CD4-positive, alpha-beta T cell (primary cell): ENCODE measurements at regions not wholly inside any gene's neighbourhood (a gene's known extent, or its start where the extent isn't known, plus 50 kb on each side); places are given as distances from the start of the nearest gene placed in this dataset.

Source experiments
- ATAC-seq: fragments of 200-7000 bp; cut with Tn5 transposase; one replicate; pipeline ENCODE4 v1.10.0; 2022; ENCODE audit warnings: mild to moderate bottlenecking; ENCODE audit not compliant: poor library complexity
- CTCF ChIA-PET: fragments of 350-600 bp; sonication (Branson Sonifier 250); formaldehyde crosslinking; loops from one replicate; lab custom pipeline; 2021; ENCODE audit warnings: antibody characterized with exemption, inconsistent platforms; lab: Charles Lee
- POLR2A ChIA-PET: fragments of 350-600 bp; sonication (Branson Sonifier 250); formaldehyde crosslinking; loops from one replicate; lab custom pipeline; 2021; ENCODE audit warnings: antibody characterized with exemption, inconsistent platforms; lab: Charles Lee
- DNase-seq, 14 experiments: peaks; one replicate each; pipeline ENCODE4 v3.0.0-alpha.2; 2013 to 2020; ENCODE audit warnings: mixed read lengths in 2 of 14
- H3K27ac ChIP-seq, 2 donors: one replicate each; pipeline versions ENCODE4 v1.5.1 to v1.7.0; 2013; ENCODE audit warnings: low read length in 2 of 2, low read depth in 1 of 2, mild to moderate bottlenecking in 1 of 2
- H3K27me3 ChIP-seq, 2 experiments: 1 replicate in 1 of 2; 2 replicates in 1 of 2; pipeline versions ENCODE4 v1.6.1 to v1.7.0; 2013; ENCODE audit warnings: low read length in 2 of 2, control low read depth in 1 of 2, mild to moderate bottlenecking in 1 of 2, moderate library complexity in 1 of 2; ENCODE audit not compliant: insufficient read depth in 2 of 2, control insufficient read depth in 1 of 2
- H3K36me3 ChIP-seq: one replicate; pipeline ENCODE4 v1.6.1; 2013; ENCODE audit warnings: low read length, control low read depth; ENCODE audit not compliant: insufficient read depth
- H3K4me1 ChIP-seq: one replicate; pipeline ENCODE4 v1.6.1; 2013; ENCODE audit warnings: low read length, control low read depth; ENCODE audit not compliant: insufficient read depth
- H3K4me3 ChIP-seq: one replicate; pipeline ENCODE4 v1.5.1; 2013; ENCODE audit warnings: mild to moderate bottlenecking, low read length, moderate library complexity
- H3K9me3 ChIP-seq, 2 experiments: 1 replicate in 1 of 2; 2 replicates in 1 of 2; pipeline versions ENCODE4 v1.6.1 to v1.7.0; 2013; ENCODE audit warnings: low read length in 2 of 2, mild to moderate bottlenecking in 2 of 2, control low read depth in 1 of 2, moderate library complexity in 1 of 2; ENCODE audit not compliant: control insufficient read depth in 1 of 2, insufficient read depth in 1 of 2
- H3K27ac Mint-ChIP-seq: one replicate; pipeline ENCODE4 v1.8.0; 2020; ENCODE audit warnings: mixed read lengths
- H3K27me3 Mint-ChIP-seq: one replicate; pipeline ENCODE4 v1.8.0; 2021; ENCODE audit warnings: mixed read lengths
- H3K36me3 Mint-ChIP-seq: one replicate; pipeline ENCODE4 v1.8.0; 2021; ENCODE audit warnings: low read depth, mixed read lengths
- H3K4me1 Mint-ChIP-seq: one replicate; pipeline ENCODE4 v1.8.0; 2021; ENCODE audit warnings: low read depth, mixed read lengths
- H3K4me3 Mint-ChIP-seq: one replicate; pipeline ENCODE4 v1.8.0; 2020; ENCODE audit warnings: mild to moderate bottlenecking, mixed read lengths
- H3K9me3 Mint-ChIP-seq: one replicate; pipeline ENCODE4 v1.8.0; 2020; ENCODE audit warnings: mixed read lengths
- CTCF ChIP-seq: fragments of 200-600 bp; IDR thresholded peaks from one replicate; pipeline ENCODE4 v1.8.0; 2022; ENCODE audit warnings: antibody characterized with exemption, mild to moderate bottlenecking
- intact Hi-C, 2 experiments: fragments of 100-400 bp; cut with DNase I in 1 of 2; cut with micrococcal nuclease in 1 of 2; formaldehyde crosslinking; loops; one replicate each; pipeline versions ENCODE4 v1.15.1 to v1.9.0; 2023 to 2025; cut with DNase I, micrococcal nuclease

- no peaks in the 10 kb centered on the region for H3K9me3 ChIP-seq
- POLR2A ChIA-PET = no interaction called here
- Mint-ChIP-seq H3K27ac (no peak overlapping the region), H3K4me1 (no peaks in the 10 kb centered on the region), H3K27me3 (no peaks in the 10 kb centered on the region), H3K36me3 (no peaks in the 10 kb centered on the region), H3K4me3 (no peak overlapping the region), H3K9me3 (no peaks in the 10 kb centered on the region)
- no peak overlapping the region for H3K27ac ChIP-seq
- H3K4me1 ChIP-seq = no peaks in the 10 kb centered on the region
- intact Hi-C loops = no loop called here
- H3K4me3 ChIP-seq = no peak overlapping the region
- DNase-seq = no peak
- H3K36me3 ChIP-seq = no peaks in the 10 kb centered on the region
- CTCF ChIA-PET = no interaction called here
- TF ChIP-seq CTCF = no peak
- no peak for ATAC-seq
- no peaks in the 10 kb centered on the region for H3K27me3 ChIP-seq
These were observed 89.1 kb upstream of the KLF7 start for GRCh38 chr2:207254591-207255464.

- TF ChIP-seq CTCF = no peak
- Histone ChIP-seq H3K9me3 (no peaks in the 10 kb centered on the region), H3K4me1 (no peaks in the 10 kb centered on the region), H3K36me3 (no peaks in the 10 kb centered on the region), H3K27me3 (no peaks in the 10 kb centered on the region), H3K4me3 (no peak overlapping the region), H3K27ac (no peak overlapping the region)
- ATAC-seq (no peak), DNase-seq (no peak)
- H3K27ac Mint-ChIP-seq = no peak overlapping the region
- POLR2A ChIA-PET = no interaction called here
- CTCF ChIA-PET = no interaction called here
- H3K27me3 Mint-ChIP-seq = no peaks in the 10 kb centered on the region
- intact Hi-C loops = no loop called here
- H3K4me3 Mint-ChIP-seq = no peak overlapping the region
- H3K9me3 Mint-ChIP-seq = no peaks in the 10 kb centered on the region
- H3K4me1 Mint-ChIP-seq = no peaks in the 10 kb centered on the region
- no peaks in the 10 kb centered on the region for H3K36me3 Mint-ChIP-seq
These were observed 90.1 kb upstream of the KLF7 start for GRCh38 chr2:207255565-207256470.

DNA sequence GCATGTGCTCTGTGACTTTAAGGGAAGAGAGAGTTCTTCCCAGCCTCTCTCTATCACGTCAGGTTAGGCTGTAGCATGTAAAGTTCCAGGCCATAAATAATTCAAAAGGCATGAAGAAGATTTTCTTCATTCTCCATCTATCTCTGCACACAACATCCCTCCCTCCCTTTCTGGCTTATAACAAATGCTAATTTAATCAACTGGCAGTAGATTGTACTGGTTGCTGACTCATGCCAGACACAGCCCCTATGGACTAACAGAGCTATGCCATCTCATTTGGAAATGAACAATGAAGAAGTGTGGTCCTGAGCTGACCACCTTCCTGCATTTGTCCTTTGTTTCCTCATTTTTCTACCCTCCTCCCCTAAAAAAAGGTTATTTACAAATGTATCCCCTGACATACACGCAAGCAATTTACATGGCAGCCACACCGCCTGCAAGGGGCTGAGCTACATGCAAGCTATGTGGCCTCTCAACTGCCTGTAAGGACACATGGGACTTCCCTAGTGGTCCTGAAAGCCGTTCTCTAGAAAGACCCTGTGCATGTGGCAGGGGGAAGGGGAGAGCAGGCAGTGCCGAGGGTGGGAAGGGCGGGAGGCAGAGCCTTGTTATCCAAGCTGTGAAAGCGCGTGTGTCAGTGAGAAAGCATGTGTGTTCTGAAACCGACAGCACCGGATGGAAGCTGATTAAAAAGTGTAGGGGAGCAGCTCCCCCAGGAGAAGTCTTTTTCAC is 90.9 kb upstream of the KLF7 start:
- intact Hi-C loops = no loop called here
- CTCF ChIA-PET = no interaction called here
- Mint-ChIP-seq H3K27me3 (no peaks in the 10 kb centered on the region), H3K4me1 (no peaks in the 10 kb centered on the region), H3K4me3 (no peak overlapping the region), H3K36me3 (no peaks in the 10 kb centered on the region), H3K9me3 (no peaks in the 10 kb centered on the region), H3K27ac (no peak overlapping the region)
- Histone ChIP-seq H3K9me3 (no peaks in the 10 kb centered on the region), H3K27ac (no peak overlapping the region), H3K4me3 (no peak overlapping the region), H3K36me3 (no peaks in the 10 kb centered on the region), H3K27me3 (no peaks in the 10 kb centered on the region), H3K4me1 (no peaks in the 10 kb centered on the region)
- no peak for TF ChIP-seq CTCF
- POLR2A ChIA-PET = no interaction called here
- DNase-seq (no peak), ATAC-seq (no peak)
